HG03196 (cell line): ENCODE measurements at regions not wholly inside any gene's neighbourhood (a gene's known extent, or its start where the extent isn't known, plus 50 kb on each side); places are given as distances from the start of the nearest gene placed in this dataset.

Experiments used
- ATAC-seq: cut with Tn5 transposase; IDR thresholded peaks from one replicate; pipeline ENCODE4 v1.9.1; 2021; ENCODE audit not compliant: unreplicated experiment

DNA sequence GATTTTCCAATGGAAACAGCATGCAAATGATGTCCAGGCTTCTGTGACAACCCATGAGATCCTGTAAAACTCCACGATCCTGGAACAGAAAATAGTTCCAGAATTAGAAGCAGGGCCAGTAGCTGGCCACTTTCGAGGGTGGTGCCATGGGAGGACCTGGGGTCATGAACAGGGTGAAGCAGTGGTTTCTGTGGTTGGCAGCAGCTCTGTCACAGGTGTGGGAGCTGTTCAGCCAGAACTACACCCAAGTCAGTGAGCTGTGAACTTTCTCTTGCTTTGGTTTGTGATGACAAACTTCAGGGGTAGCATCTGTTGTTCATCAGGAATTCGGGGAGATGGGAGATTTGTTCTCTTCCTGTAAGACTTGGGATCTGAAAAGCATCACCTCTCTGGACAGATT, 314.4 kb upstream of the NT5C1B start:
- ATAC-seq = peak; percentile 96

DNA sequence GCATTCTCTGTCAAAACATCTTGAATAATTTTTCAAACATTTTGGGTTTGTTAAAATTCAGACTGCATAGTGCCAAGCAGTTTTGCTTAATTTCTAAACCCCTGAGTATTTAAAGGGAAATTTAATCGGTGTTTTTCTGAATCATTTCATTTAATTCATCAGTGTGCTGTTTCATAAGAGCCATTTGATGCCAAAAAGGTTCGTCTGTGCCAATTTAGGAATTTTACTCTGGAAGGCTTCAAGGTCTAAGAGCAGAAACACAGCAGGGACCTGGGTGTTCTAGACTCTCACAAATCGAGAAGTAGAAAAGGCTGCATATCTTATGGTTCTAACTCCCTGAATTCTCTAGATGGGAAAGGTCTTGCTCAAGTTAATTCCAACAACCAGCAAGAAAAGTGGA, 311.9 kb upstream of the NT5C1B start:
- ATAC-seq = no peak

DNA sequence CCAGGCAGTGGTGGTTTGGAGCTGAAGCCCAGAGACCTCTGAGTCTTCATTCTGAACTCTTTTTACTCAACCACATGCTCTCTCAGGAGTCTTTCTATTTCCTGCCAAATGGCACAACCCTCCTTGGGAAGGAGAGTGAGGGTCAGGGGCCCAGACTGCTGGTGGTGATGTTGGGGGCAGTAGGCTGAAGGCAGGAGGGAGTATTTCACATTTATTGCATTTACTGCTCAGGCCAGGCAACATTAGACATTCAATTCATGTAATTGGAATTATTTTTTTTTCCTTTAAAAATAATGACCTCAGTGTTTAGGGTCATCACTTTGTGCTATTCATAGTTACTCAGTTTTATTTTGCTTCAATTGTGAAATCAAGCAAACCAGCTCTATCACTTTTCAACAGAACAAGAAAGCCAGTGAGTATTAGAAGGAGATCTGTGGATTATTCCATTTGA, 311.3 kb upstream of the NT5C1B start:
- ATAC-seq = no peak

DNA sequence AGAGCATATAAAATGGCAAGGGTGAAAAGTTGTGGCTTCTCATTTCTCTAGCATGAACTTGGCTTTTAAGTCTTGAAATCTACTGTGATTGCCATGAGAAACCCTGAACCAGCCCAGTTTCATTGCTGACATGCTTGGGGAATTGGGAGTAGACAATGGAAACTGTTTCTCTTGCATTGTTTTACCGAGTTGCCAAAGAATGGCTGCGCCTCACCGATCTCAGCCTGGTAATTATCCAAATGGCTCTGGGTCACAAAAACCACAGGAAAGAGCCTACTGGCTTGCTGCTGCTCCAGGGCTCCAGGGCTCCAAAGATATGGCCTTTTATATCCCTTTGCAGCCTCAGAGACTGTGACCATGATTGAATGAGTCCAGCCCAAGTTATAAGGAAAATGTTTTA, 310.4 kb upstream of the NT5C1B start:
- no peak for ATAC-seq

DNA sequence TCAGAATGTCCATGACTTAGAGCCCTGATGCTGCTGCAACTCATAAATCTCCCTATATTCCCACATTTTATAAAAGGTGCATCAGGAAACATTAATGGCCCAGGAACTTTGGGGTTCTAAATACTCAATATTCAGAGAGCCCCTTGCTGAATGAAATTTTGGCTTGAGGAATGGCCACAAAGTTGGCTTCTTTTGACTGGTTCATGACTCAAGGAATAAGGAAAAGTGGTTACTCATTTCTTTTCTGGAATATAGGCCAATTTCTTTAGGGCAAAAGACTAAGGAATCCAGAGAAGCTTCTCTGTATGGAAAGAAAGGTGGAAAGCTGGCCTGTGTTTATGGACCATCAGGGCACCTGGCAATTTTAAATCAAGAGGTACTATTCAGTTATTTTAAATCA, 308.9 kb upstream of the NT5C1B start:
- no peak for ATAC-seq

DNA sequence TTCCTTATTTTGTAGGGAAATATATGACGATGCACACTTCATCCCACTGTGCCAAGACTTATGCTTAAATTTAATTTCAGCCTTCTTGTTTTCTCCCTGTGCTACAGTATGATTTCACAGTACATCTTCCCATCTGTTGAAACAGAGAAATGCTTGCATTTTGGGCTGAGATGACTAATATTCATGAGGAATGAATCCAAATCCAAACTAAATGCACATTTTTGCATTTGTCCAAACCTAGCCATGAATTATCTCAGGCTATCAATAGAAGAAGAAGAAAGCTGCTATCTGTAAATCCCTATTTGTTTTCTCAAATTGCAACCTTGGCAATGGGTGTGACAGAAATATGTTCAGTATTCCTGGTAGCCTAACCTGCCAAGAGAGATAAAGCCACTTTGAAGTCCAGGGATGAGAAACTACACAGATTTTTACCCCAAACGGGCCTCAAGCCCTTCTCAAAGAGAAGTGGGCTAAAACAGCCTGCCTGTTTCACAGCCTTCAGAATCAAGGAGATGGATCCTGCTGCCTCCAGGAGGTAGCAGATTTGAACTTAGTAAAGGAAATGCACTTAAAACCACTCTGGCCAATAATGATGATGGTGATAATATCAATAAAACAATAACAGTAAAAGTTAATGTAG, 306.9 kb upstream of the NT5C1B start:
- ATAC-seq = no peak

DNA sequence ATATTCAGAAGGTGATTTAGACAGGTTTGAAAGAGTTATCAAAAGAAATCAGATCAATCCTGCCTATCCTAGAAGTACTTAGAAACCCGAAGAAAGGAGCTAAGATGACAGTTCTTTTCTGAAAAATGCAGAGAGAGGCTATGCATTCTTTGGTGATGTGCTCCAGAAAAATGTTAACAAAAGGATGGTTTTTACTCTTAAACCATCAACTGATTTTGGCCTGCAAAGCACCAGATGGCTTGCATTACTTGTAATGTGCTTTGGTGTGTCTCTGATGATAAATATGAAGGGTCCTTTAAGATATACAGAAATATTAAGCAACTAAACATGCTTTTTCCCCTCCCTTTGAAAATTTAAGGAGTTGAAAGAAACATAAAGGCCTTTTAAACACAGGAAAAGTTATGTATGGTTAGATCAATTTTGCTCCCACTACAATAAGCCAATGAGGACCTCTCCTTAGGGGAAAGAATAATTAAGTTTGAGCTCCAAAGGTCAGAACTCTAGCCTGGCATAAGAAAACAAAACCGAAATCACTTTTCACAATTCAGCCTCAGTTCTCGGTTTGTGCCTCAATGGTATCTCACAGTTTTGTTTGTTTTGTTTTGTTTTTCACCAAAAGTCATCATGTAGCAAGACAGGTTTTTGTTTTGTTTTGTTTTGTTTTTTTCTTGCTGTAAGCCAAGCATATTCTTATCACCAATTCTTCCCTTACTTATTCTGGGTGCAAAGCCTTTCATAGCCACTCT, 302.4 kb upstream of the NT5C1B start:
- no peak for ATAC-seq

DNA sequence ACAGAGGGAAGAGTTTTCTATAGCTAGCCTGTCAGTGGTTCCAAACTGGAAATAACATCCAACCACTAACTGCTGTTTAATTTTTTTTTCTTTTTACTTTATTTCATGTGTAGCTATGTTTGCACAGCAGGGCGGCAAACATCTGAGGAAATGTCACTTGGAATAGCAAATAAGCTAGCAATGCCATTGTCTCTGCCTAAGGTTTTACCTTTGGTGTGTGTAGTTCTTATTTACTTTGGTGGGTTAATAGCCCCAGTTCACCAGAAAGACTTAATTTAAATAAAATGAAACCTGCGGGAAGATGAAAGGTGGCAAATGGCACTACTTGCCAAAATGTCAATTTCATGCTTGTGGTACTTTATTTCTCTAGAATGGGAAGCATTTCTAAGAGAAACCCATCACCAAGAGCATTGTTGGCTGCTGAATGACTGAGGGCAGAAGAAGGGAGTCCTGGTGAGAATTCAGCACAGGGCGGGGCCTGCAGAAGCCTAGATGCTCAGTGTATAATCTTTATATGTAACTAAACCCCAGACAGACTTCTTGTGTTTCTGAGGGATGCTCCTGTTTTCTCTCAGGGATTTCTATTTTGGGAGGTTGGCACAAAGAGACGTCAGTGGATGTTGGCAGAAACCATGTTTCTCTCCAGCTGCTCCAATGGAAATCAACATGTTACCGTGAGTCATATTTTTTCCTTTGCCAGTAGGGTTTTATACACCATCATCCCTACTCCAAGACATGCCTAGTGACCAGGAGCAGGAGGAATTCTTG, 300.4 kb upstream of the NT5C1B start:
- ATAC-seq = no peak

DNA sequence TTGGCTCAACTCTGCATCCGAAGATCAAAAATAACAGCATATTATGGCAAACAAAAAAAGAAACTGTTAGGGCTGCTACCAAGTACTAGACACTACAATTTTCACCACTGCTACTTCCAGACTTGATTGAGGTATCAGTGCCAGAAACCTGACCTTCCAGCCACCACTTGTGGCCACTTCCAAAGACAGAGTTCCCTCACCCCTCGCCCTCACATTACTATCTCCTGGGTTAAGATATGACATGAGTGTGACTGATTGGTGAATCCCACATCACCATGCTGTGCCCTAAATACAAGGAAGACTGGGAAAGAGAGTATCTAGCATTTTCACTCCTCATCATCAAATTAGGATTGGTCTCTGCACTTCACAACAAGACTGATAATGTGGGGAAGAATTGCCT, 296.1 kb upstream of the NT5C1B start:
- no peak for ATAC-seq

DNA sequence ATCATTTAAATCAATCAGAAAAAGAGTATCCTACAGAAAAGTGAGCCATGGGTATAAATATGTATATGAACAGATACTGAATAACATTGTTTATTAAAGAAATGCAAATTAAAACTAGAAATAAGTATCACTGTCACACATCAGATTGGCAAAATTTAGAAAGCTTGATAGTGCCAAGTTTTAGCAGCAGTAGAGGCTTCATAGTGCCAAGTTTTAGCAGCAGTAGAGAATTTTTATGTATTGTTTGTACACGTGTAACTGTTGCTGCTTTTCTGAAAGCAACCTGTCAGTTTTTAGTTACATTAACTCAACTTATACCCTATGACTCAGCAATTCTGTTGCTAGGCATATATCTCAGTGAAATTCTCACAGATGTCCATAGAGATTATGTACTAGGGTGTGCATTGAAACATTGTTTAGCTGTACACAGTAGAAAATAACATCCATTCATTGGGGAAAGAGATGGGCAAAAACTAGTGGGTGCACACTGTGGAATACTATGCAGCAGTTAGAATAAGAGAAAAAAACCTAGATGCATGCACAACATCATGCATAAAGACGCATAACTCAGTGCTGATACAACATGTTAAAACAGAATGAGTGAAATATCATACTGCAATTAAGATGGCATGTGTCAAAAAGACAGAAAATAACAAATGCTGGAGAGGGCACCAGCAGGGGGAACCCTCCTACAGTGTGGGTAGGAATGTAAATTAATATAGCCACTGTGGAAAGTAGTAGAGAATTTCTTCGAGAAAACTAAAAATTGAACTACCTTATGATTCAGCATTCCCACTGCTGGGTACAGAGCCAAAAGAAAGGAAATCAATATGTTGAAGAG, 294.5 kb upstream of the NT5C1B start:
- ATAC-seq = no peak

DNA sequence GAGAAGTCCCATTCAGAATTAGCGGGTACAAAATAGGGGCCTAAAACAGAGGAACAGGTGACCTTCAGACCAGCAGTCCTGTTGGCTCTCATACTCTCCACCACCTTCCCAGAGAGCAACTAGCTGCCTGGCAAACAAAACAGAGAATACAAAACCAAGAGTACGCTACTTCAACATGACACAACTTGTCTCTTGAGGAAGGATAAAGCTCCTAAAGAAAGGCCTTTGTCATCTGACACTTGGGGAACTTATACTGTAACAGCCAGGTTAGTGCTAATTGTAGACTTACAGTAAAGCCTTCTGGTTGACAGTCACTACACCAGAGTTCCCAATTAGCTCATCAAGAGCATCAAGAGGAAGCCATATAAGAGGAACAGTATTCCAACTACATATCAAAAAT, 282.1 kb upstream of the NT5C1B start:
- no peak for ATAC-seq

DNA sequence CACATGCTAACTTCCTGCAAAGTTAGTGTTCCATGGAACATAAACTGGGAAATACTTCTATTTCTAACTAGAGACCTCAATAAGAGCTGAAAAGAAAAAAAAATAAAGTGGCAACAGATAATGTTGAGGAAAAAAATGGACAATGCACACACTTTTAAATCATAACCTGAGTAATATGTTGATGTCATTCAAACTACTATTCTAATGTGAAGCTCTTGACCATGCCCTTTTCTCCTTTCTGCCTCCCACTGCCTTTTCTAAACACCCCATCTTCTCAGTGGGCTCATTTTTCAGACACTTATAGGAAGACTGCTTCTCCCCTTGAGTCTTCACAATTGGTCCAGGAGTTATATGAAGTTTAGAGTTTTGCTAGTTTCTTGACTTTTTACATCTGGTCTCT, 280.9 kb upstream of the NT5C1B start:
- no peak for ATAC-seq

DNA sequence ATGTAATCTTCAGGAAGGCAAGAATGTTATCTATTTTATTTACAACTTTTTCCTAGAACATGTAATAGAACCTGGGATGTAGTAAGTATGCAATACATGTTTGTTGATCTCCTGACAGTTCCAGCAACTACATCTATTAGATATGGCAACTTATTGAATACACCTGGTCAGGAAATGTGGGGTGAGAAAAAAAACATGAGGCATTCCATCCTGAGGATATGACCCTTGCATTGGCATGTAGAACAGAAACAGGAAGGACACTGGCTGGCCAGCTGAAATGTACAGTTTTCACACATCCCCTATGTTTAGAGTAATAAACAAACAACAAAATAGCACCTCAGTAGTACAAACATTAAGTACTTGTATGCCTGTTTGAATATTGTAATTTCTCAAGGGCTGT, 272.6 kb upstream of the NT5C1B start:
- ATAC-seq = no peak

DNA sequence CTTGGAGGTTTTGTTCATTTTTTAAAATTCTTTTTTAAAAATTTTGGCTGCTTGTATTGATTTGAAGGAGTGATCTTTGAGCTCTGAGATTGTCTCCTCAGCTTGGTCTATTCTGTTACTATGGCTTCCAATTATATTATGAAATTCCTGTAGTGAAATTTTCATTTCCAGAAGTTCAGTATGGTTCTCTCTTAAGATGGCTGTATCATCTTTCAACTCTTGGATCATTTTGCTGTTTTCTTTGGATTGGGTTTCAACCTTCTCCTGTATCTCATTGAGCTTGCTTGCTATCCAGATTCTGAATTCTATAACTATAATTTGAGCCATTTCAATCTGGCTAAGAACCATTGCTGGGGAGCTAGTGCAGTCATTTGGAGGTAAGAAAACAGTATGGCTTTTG, 270.8 kb upstream of the NT5C1B start:
- ATAC-seq = no peak

DNA sequence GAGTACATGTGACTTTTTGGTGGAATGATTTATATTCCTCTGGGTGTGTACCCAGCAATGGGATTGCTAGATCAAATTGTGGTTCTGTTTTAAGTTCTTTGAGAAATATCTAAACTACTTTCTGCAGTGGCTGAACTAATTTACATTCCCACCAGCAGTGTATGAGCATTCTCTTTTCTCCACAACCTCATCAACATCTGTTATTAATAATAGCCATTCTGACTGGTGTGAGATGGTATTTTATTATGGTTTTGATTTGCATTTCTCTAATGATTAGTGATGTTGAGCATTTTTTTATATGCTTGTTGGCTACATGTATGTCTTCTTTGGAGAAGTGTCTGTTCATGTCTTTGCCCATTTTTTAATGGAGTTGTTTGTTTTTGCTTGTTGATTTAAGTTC, 267.4 kb upstream of the NT5C1B start:
- no peak for ATAC-seq

DNA sequence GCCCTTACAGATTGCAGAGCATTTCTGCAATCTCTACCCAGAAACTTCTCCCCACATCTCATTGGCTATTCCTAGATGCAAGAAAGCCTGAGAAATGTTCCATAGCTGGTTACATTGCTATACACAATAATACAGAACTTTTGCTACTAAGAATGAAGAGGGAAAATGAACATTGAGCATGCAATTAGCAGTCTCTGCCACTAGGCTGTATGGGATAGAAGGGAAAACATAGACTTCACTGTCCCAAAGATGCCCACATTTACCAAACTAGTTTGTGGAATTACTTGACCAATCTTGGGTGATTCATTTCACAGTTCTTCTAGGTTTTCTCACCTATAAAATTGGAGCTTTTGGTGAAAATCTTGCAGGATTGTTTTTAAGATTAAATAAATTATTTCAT, 265.7 kb upstream of the NT5C1B start:
- no peak for ATAC-seq

DNA sequence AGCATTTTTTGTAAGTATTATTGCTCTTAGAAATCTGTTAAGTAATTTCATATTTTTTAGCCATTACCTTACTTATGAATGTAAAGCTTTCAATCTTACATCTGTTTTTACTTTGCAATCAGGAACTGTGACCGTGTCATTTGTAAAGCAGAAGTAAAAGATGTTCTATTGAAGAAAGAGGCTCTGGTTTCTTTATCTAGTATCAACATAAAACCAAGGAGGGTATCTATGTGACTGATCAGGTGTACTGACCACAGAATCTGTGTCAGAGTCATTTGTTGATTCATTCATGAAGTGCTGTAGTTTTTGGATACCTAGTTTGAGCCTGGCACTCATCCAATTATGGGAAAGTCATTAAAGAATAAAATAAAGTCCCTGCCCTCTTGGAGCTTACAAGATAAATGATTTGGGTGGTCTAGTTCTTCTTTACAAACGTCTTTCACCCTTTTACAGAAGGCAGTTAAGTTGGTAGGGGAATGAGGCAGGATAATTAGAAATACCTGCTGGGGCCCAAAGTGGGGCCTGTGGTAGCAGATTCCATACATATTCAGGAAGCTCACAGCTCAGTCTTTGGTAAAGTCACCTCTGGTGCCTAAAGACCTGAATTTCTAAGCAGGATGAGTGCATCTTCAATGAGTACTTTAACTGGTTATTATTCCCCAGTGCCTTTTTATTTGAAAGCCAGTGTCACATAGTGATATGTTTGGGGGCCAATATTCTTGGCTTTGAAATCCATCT, 260.6 kb upstream of the NT5C1B start:
- no peak for ATAC-seq

DNA sequence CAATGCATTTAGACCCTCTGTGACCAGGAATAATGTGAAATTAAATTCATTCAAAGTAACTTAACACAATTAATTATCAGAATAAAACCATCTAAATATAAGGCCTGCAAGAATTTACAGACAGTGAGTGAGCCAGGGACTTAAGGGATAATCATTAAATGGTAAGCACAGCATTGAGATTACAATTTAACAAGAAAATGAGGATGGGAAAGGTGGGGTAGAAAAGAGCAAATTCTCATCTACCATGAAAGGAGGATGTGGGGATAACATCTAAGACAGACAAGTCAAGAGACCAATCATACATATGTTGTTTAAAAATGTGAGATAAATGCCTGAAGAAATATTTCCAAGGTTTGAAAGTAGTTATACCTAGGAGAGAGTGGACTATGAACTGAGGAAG, 259.3 kb upstream of the NT5C1B start:
- no peak for ATAC-seq

DNA sequence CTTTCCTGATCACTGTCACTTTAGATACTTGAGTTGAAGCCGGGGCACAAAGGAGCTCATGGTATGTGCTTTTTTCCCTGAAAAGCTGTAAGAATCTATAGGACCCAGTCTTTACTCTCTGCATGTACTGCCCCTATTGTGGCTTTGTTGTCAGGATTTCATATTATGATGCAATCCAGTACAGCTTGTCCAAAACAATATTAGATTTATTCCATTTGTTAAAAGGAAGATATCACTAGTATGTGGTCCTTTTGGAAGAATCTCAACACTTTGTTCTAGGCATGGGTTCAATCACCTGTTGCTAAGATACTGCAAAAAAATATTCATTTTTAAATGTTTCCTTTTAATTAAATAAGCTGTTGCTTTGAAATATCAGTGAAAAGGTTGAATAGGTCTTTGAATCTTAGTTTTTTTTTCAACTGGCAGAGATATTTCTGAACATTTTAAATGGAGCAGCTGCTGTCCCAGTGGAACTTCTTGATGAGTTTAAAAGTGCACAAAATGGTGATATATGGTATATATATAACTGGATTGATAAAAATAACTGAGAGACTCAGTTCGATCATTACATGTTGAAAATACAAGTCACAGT, 256.6 kb upstream of the NT5C1B start:
- ATAC-seq = no peak

DNA sequence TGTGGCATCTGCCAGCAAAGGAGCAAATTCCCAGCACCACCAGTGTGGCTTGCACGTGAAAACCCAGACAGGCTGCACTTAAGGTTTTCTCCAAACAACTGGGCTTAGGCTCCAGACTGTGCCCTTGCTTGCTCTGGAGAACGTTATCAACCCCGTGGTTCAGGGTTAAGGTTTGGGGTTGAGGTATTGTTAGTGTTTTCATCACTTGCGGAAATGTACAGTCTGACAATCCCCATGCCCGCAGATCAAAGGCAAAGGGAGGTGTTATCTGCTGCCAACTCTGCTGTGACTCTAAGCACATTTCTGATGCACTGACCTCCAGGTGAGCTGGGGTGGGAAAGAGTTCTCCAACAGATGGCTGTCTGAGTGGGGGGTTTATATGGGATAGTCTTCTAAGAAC, 253.5 kb upstream of the NT5C1B start:
- no peak for ATAC-seq
